Transverse colon (tissue), 4 donors: ENCODE measurements at regions not wholly inside any gene's neighbourhood (a gene's known extent, or its start where the extent isn't known, plus 50 kb on each side); places are given as distances from the start of the nearest gene placed in this dataset.

Source experiments
- DNase-seq: peaks from one replicate; pipeline ENCODE4 v3.0.0-alpha.2; 2019
- H3K27ac ChIP-seq, 4 donors: fragments of 200-600 bp; sonication (generic); 2 replicates each; pipeline ENCODE4 v1.5.1; 2016 to 2018; ENCODE audit warnings: inconsistent platforms in 4 of 4
- H3K27me3 ChIP-seq: fragments of 200-600 bp; sonication (generic); 2 replicates; pipeline ENCODE4 v1.5.1; 2017; ENCODE audit warnings: inconsistent platforms
- H3K36me3 ChIP-seq, 4 donors: fragments of 200-600 bp; sonication (generic); 2 replicates each; pipeline ENCODE4 v1.5.1; 2017 to 2019; ENCODE audit warnings: inconsistent platforms in 4 of 4
- H3K4me1 ChIP-seq, 4 donors: fragments of 200-600 bp; sonication (generic); 2 replicates each; pipeline ENCODE4 v1.5.1; 2017 to 2020; ENCODE audit warnings: inconsistent platforms in 4 of 4
- H3K4me3 ChIP-seq, 4 donors: fragments of 200-600 bp; sonication (generic); 1 replicate in 1 of 4; 2 replicates in 3 of 4; pipeline versions ENCODE4 v1.5.1 to v1.6.1; 2017 to 2019; ENCODE audit warnings: inconsistent platforms in 4 of 4
- H3K9me3 ChIP-seq, 2 donors: fragments of 200-600 bp; sonication (generic); 2 replicates each; pipeline ENCODE4 v1.5.1; 2017 to 2019; ENCODE audit warnings: inconsistent platforms in 2 of 2
- CTCF ChIP-seq, 5 experiments: fragments of 200-600 bp in 3 of 5; fragments of 450-650 bp in 2 of 5; sonication (generic) in 3 of 5; IDR thresholded peaks; 1 replicate in 2 of 5; 2 replicates in 3 of 5; pipeline ENCODE4 v1.5.1; 2016 to 2017; ENCODE audit warnings: antibody characterized with exemption in 5 of 5, inconsistent platforms in 3 of 5, mild to moderate bottlenecking in 2 of 5, moderate library complexity in 1 of 5
- EP300 ChIP-seq: sonication (generic); formaldehyde crosslinking; IDR thresholded peaks from one replicate; pipeline ENCODE4 v1.6.1; 2017; ENCODE audit warnings: antibody characterized with exemption, low read depth
- POLR2A ChIP-seq: fragments of 450-650 bp; IDR thresholded peaks from one replicate; pipeline ENCODE4 v1.6.1; 2016; ENCODE audit warnings: antibody characterized with exemption, mild to moderate bottlenecking, moderate library complexity
- POLR2AphosphoS5 ChIP-seq, 3 donors: sonication (generic); formaldehyde crosslinking; IDR thresholded peaks; one replicate each; pipeline ENCODE4 v1.6.1; 2016; ENCODE audit warnings: antibody characterized with exemption in 3 of 3
- WGBS, 2 donors: methylation state at CpG; one replicate each; pipeline ENCODE4 v1.1.5; 2018; ENCODE audit warnings: low coverage in 1 of 2; 5-methylcytosine and 5-hydroxymethylcytosine counted together
- in situ Hi-C, 4 donors: fragments of 200-750 bp; cut with MboI; loops; one replicate each; pipeline versions ENCODE4 v1.15.0 to v1.15.1; 2017; ENCODE audit warnings: low sequenced_read_pairs in 3 of 4, low pct_ligation_motif_present in 1 of 4, low pct_unique_long_range_greater_than_20kb in 1 of 4
- intact Hi-C: fragments of 100-400 bp; cut with DNase I; formaldehyde crosslinking; loops from one replicate; pipeline ENCODE4 v1.15.1; 2023; ENCODE audit warnings: low total_unique reads

DNA sequence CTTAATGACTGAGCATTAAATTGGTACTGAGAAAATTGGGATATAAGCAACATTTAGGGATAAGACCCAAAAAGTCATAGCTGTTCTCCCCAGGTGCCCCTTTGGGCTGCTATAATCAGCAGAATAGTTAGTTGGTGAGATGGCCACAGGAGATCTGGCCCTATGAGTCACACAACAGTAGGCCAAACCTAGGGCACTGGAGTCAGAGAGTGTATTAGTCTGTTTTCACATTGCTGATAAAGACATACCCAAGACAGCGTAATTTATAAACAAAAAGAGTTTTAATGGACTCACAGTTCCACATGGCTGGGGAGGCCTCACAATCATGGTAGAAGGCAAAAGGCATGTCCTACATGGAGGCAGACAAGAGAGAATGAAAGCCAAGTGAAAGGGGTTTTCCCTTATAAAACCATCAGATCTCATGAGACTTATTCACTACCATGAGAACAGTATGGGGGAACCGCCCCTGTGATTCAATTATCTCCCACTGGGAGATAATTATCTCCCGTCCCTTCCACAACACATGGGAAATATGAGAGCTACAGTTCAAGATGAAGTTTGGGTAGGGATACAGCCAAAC is 338.3 kb upstream of the NR3C2 start:
- DNase-seq: no peak
- in situ Hi-C loops: no loop called here
- Histone ChIP-seq H3K27ac (peak overlapping the region; percentile 32 to 55 (median 42)), H3K4me1 (peaks cover 0 to 9% (median 0%) of the 10 kb centered on the region in 4 donors), H3K9me3 (no peaks in the 10 kb centered on the region), H3K4me3 (no peak overlapping the region), H3K36me3 (no peaks in the 10 kb centered on the region), H3K27me3 (no peaks in the 10 kb centered on the region)
- intact Hi-C loops: no loop called here
- TF ChIP-seq POLR2AphosphoS5 (IDR thresholded peaks at IDR 0.05) (no peak), EP300 (no peak), POLR2A (no peak), CTCF (IDR thresholded peaks at IDR 0.05) (no peak)
- WGBS, 2 donors: 82 to 89% methylated on average over 3 of the region's 3 CpGs

DNA sequence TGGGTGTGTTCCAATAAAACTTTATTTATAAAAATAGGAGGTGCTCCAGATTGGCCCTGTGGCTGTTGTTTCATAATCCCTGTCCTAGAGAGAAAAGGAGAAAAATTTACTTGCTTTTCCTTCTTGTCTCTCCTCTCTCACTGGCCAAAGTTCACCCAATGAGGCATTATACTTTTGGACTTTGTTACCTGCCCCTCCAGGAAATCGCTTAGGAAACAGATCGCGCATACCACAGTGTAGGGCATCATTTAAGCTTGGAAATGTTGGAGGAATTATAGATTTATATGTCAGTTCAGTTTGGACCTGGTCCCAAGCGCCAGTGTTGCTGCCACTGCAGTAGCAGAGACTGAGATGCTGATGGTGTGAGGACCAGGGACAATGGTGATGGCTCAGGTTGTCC is 337.6 kb upstream of the NR3C2 start:
- peak overlapping the region; percentile 32 to 55 (median 42) for H3K27ac ChIP-seq
- H3K4me1 ChIP-seq: peaks cover 0 to 9% (median 0%) of the 10 kb centered on the region in 4 donors
- H3K27me3 ChIP-seq: no peaks in the 10 kb centered on the region
- TF ChIP-seq POLR2A (no peak), EP300 (no peak)
- intact Hi-C loops (no loop called here), in situ Hi-C loops (no loop called here)
- H3K36me3 ChIP-seq: no peaks in the 10 kb centered on the region
- no peak overlapping the region for H3K4me3 ChIP-seq
- WGBS, 2 donors: 59 to 75% methylated on average over 3 to 4 of the region's 4 CpGs
- peak; percentile 17 for DNase-seq
- H3K9me3 ChIP-seq: no peaks in the 10 kb centered on the region

DNA sequence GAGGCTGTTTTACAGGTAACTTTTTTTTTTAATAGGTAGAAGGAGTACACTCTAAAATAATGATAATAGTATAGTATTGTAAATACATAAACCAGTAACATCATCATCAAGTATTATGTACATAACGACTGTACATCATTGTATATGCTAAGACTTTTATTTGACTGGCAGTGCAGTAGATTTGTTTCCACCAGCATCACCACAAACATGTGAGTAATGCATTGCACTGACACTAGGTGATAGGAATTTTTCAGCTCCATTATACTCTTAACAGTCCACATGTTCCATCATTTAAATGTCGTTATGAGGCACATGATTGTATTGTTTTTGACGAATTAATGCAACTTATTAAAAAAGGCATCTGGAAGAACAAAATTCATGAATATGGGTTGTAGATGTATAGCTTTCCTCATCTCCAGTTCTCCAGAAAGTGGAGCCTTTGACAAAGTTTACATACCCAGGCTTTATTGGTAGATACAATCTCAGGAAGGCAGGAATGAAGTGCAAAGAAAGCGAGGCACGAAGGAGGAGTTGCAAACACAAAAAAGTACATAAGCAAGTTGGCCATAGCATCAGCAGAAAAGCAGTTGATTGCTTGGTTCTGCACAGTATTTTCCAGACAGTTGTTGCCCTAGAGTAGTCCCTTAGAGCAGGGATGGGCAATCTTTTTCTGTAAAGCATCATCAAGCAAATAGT is 336.9 kb upstream of the NR3C2 start:
- in situ Hi-C loops (no loop called here), intact Hi-C loops (no loop called here)
- TF ChIP-seq EP300: no peak
- no peak for TF ChIP-seq POLR2AphosphoS5 (IDR thresholded peaks at IDR 0.05)
- no peak for TF ChIP-seq CTCF (IDR thresholded peaks at IDR 0.05)
- no peak for TF ChIP-seq POLR2A
- H3K27me3 ChIP-seq: no peaks in the 10 kb centered on the region
- peak overlapping the region in 2 of 4 donors; percentile 34 to 36 for H3K27ac ChIP-seq
- H3K4me1 ChIP-seq: peaks cover 0 to 6% (median 0%) of the 10 kb centered on the region in 4 donors
- H3K36me3 ChIP-seq: no peaks in the 10 kb centered on the region
- no peaks in the 10 kb centered on the region for H3K9me3 ChIP-seq
- WGBS, 2 donors: 70 to 96% methylated on average over 4 to 5 of the region's 5 CpGs
- no peak for DNase-seq
- H3K4me3 ChIP-seq: no peak overlapping the region

GRCh38 chr4:148776941-148777340 is 334.7 kb upstream of the NR3C2 start:
- no peaks in the 10 kb centered on the region for H3K27me3 ChIP-seq
- WGBS, 2 donors: 78 to 81% methylated on average over 3 of the region's 3 CpGs
- no peak for DNase-seq
- in situ Hi-C loops: no loop called here
- H3K27ac ChIP-seq: no peak overlapping the region
- TF ChIP-seq POLR2AphosphoS5 (IDR thresholded peaks at IDR 0.05) (no peak), POLR2A (no peak), EP300 (no peak), CTCF (IDR thresholded peaks at IDR 0.05) (no peak)
- intact Hi-C loops: no loop called here
- no peak overlapping the region for H3K4me3 ChIP-seq
- no peaks in the 10 kb centered on the region for H3K9me3 ChIP-seq
- no peaks in the 10 kb centered on the region for H3K36me3 ChIP-seq
- peaks cover 0 to 6% (median 0%) of the 10 kb centered on the region in 4 donors for H3K4me1 ChIP-seq
